Lower lobe of right lung (tissue), 2 donors: ENCODE measurements at regions not wholly inside any gene's neighbourhood (a gene's known extent, or its start where the extent isn't known, plus 50 kb on each side); places are given as distances from the start of the nearest gene placed in this dataset.
"Not testable (repeated sequence)": the region's sequence is repeated elsewhere in the genome, so short reads cannot be mapped to it uniquely, and the experiment has no call there.

Experiments used
- ATAC-seq, 2 donors: fragments of 200-7000 bp; cut with Tn5 transposase; one replicate each; pipeline ENCODE4 v1.9.1; 2020 to 2022; ENCODE audit warnings: mild to moderate bottlenecking in 2 of 2, moderate library complexity in 2 of 2
- DNase-seq: peaks from one replicate; pipeline ENCODE4 v3.0.0-alpha.2; 2020
- H3K27ac ChIP-seq: fragments of 200-600 bp; one replicate; pipeline ENCODE4 v1.8.0; 2022
- H3K27me3 ChIP-seq: fragments of 200-600 bp; one replicate; pipeline ENCODE4 v1.8.0; 2022; ENCODE audit warnings: low read depth
- H3K36me3 ChIP-seq: fragments of 200-600 bp; one replicate; pipeline ENCODE4 v1.8.0; 2022; ENCODE audit warnings: mild to moderate bottlenecking
- H3K4me1 ChIP-seq: fragments of 200-600 bp; one replicate; pipeline ENCODE4 v1.8.0; 2022
- H3K4me3 ChIP-seq: fragments of 200-600 bp; one replicate; pipeline ENCODE4 v1.8.0; 2022; ENCODE audit warnings: mild to moderate bottlenecking
- H3K9me3 ChIP-seq: fragments of 200-600 bp; one replicate; pipeline ENCODE4 v1.8.0; 2022
- intact Hi-C: fragments of 100-400 bp; cut with DNase I; formaldehyde crosslinking; loops from one replicate; pipeline ENCODE4 v1.11.0; 2022
- TF ChIP-seq, protein P1 (sequence below): fragments of 200-600 bp; IDR thresholded peaks from one replicate; pipeline ENCODE4 v1.8.0; 2022; ENCODE audit warnings: antibody characterized with exemption, mild to moderate bottlenecking
- donor health status: DM: no; HTN: yes; CAD: no; lungs with severe emphysema.

DNA sequence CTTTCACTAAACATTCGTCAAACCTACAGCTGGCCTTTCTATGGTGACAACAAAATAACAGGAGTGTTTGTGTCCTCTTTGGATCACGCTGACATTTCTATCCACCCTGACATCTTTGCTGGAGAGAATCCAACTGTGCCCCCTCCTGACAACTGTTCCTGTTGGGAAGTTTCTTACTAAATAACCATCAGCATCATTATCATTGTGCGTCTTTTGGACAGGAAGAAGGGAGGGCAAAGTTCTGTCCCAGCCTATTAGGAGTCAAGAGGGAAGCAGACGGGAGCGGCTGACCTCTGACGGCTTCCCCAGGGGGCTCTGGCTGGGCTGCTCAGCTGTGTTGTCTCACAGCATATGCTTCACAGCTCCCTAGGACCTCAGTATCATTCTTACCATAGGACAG is 195.9 kb upstream of the SULF2 start:
- Histone ChIP-seq H3K36me3 (no peaks in the 10 kb centered on the region), H3K4me3 (no peak overlapping the region), H3K9me3 (no peaks in the 10 kb centered on the region), H3K4me1 (peaks cover 5% of the 10 kb centered on the region), H3K27ac (no peak overlapping the region), H3K27me3 (peaks cover 6% of the 10 kb centered on the region)
- TF ChIP-seq, protein P1, sequence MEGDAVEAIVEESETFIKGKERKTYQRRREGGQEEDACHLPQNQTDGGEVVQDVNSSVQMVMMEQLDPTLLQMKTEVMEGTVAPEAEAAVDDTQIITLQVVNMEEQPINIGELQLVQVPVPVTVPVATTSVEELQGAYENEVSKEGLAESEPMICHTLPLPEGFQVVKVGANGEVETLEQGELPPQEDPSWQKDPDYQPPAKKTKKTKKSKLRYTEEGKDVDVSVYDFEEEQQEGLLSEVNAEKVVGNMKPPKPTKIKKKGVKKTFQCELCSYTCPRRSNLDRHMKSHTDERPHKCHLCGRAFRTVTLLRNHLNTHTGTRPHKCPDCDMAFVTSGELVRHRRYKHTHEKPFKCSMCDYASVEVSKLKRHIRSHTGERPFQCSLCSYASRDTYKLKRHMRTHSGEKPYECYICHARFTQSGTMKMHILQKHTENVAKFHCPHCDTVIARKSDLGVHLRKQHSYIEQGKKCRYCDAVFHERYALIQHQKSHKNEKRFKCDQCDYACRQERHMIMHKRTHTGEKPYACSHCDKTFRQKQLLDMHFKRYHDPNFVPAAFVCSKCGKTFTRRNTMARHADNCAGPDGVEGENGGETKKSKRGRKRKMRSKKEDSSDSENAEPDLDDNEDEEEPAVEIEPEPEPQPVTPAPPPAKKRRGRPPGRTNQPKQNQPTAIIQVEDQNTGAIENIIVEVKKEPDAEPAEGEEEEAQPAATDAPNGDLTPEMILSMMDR = no peak
- ATAC-seq (no peak), DNase-seq (no peak)
- intact Hi-C loops = no loop called here

DNA sequence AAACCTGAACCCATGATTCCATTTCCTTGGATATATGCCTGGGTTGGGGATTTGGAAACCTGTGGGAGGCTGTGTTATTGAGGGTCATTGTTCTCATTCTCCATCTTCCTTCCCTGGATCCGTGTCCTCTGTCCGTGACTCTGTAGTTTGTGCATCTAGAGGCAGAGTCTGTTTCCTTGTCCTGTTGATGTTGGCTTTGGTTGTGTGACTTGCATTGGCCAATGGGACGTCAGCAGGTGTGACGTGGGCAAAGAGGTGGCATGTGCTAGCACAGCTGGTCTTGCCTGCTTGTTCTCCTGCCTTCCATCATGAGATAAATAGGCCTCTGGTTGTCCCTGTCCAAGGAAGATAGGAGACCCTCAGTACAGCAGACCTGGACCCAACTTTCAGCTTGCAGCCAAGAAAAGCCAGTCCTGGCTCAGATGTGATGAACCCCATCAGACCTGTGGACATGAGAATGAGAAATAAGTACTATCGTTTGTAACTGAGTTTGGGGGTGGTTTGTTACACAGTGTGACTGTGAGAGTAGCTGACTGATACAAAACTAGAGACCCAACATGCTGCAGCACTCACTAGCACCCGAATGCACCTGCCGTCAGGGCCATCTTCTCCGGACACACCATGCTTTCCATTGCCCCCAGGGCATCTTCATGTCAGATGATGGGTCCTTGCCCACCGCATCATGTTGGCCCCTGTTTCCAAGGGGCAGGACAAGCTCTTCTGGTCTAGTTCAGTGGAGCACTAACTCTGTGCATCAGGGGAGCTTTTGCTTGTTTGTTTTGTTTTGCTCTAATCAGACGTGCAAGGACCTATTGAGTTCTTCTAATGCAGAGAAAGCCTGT is 195.3 kb upstream of the SULF2 start:
- Histone ChIP-seq H3K9me3 (no peaks in the 10 kb centered on the region), H3K27me3 (peaks cover 6% of the 10 kb centered on the region), H3K27ac (no peak overlapping the region), H3K4me1 (peaks cover 5% of the 10 kb centered on the region), H3K36me3 (no peaks in the 10 kb centered on the region), H3K4me3 (no peak overlapping the region)
- intact Hi-C loops = no loop called here
- no peak for DNase-seq
- no peak for ATAC-seq
- TF ChIP-seq, protein P1 = no peak

DNA sequence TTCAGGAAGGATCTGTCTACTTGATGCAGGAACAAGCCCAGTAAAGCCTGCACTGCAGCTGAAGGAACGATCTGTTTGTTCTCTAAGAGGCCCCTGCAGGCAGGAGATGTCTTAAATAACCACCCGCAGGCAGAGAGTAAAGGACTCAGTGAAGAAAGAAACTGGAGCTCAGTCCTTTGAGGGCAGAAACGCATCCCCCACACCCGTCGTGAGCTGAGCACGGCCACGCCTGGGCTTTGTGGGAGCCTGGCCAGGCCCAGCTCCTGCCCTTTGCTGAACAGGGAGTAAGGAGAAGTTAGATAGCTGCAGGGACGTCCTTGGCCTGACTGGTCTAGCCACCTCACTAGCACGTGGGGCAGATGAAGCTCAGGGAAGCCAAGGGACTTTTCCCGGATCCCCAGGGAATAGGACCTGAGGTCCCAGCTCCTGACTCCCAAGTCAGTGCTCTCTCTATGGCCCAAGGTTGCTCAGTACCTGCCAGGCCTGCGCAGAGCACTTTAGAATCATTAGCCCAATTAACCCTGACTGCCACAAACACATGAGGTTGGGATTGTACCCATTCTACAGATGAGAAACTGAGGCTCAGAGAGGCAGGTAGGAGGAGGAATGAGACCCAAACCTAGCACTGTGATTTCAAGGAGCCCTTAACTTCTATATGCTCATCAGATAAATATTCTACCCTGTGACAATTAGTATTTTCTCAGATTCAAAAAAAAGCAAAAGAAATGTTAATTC is 194.2 kb upstream of the SULF2 start:
- H3K4me1 ChIP-seq, H3K4me3 ChIP-seq: not testable (repeated sequence)

DNA sequence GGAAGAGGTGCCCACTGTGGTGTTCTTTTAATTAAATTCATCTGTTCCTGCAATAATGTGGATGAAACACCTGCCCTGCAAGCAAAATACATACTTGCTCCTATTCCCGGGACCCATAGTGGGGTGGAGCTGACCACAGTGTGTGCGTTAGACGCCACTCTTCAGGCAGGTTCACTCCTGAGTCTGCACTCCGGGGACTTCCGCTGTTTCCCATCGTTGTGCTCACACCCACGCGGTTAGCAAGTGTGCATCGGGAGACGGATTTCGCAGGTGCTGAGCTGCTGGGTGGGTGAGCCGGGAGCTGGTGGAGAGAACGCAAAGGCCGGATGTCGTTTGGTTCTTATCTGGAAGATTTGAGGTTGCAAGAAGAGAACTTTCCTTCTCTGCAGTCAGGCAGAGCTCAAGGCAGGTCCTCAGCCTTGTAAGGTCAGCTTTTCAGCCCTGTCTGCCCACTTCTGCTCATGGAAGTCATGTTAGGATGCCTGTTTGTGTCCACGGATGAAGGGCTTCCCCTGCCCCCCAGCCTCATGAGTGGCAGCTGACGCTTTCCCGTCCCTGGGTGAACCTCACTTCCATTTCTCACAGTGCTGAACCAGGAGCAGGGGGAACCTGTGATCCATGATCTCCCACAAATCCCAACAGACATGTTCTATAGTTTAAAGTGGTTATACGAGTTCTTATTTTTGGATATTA is 193.3 kb upstream of the SULF2 start:
- H3K27ac ChIP-seq, H3K27me3 ChIP-seq, ATAC-seq, DNase-seq, H3K4me1 ChIP-seq, H3K4me3 ChIP-seq, H3K36me3 ChIP-seq, intact Hi-C loops, H3K9me3 ChIP-seq: not testable (repeated sequence)

More for the DNA sequence above, 194.2 kb upstream of the SULF2 start:
- intact Hi-C loops, H3K9me3 ChIP-seq, H3K27me3 ChIP-seq, H3K36me3 ChIP-seq, H3K27ac ChIP-seq, DNase-seq: not testable (repeated sequence)
- peak in 1 of 2 donors; percentile 29 for ATAC-seq

DNA sequence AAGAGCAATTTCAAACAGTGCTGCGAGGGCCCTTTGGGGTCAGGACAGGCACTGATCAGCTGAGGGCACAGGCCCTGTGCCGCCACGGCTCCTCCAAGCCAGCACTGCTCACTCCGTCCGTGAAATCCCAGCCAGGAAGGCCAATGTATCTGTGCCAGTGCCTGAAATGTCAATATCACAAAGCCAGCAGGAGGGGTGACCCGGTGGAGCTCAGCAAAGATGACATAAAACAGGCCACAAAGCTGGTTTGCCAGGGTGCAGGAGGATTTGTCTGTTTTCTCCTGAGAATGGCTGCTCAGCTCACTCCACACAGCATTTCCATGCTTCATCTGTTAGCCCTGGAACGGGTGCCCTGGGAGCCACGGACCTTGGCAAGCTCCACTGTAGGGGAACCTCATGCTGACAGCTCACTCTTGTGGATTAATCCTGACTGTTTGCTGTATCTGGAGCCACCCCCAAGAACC is 192.5 kb upstream of the SULF2 start:
- H3K4me1 ChIP-seq, H3K36me3 ChIP-seq, ATAC-seq, H3K27me3 ChIP-seq, intact Hi-C loops, H3K27ac ChIP-seq, H3K9me3 ChIP-seq, H3K4me3 ChIP-seq, DNase-seq: not testable (repeated sequence)

DNA sequence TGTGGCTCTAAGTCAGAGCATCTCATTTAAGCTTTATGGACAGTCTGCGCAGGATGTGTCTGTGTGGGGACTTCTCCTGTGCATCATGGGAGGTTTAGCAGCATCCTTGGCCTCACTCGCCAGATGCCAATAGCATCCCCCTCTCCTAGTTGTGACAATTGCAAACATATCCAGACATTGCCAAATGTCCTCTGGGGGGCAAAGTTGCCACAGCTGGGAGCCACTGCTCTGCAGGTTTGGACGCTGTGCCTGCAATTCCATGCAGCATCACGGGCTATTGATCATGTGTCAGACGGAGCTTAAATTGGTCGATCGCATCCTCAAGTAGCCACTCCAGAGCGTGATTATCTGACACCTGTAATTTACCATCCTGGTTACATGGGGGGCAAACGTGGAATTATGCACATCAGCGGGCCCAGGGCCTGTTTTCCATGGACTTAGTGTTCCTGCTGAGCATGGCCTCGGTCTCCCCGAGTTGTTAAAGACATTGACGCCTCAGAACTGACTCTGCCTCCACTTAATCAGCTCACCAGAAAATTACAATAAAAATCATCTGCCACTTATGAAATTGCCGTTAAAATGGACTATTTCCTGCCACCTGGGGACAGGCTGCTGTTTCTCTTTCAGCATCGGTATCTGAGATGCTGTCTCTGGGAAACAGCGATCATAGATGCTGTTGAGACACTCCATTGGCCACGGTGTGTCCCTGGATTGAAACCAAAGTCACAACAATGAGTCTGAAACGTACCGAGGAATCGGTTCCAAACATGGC is 191.9 kb upstream of the SULF2 start:
- H3K4me3 ChIP-seq, H3K4me1 ChIP-seq, H3K9me3 ChIP-seq, H3K36me3 ChIP-seq, H3K27ac ChIP-seq, ATAC-seq, H3K27me3 ChIP-seq, DNase-seq, intact Hi-C loops: not testable (repeated sequence)
